Tibial artery (tissue), 4 donors: ENCODE measurements at regions not wholly inside any gene's neighbourhood (a gene's known extent, or its start where the extent isn't known, plus 50 kb on each side); places are given as distances from the start of the nearest gene placed in this dataset.

ENCODE experiments used
- DNase-seq, 2 donors: peaks; one replicate each; pipeline ENCODE4 v3.0.0-alpha.2; 2019
- H3K27ac ChIP-seq, 2 donors: fragments of 200-600 bp; sonication (generic) in 1 of 2; 1 replicate in 1 of 2; 2 replicates in 1 of 2; pipeline ENCODE4 v1.5.1; 2018 to 2019; ENCODE audit warnings: mild to moderate bottlenecking in 1 of 2
- H3K27me3 ChIP-seq, 2 donors: fragments of 200-600 bp; sonication (generic) in 1 of 2; one replicate each; pipeline versions ENCODE4 v1.5.1 to v1.6.0; 2016 to 2019
- H3K36me3 ChIP-seq, 3 donors: fragments of 200-600 bp; sonication (generic) in 2 of 3; one replicate each; pipeline ENCODE4 v1.5.1; 2016 to 2019; ENCODE audit warnings: mild to moderate bottlenecking in 2 of 3
- H3K4me1 ChIP-seq, 4 donors: fragments of 200-600 bp; sonication (generic) in 2 of 4; 1 replicate in 3 of 4; 2 replicates in 1 of 4; pipeline ENCODE4 v1.5.1; 2016 to 2019
- H3K4me3 ChIP-seq, 2 donors: fragments of 200-600 bp; sonication (generic) in 1 of 2; 1 replicate in 1 of 2; 2 replicates in 1 of 2; pipeline ENCODE4 v1.5.1; 2018 to 2019; ENCODE audit warnings: mild to moderate bottlenecking in 2 of 2
- H3K9me3 ChIP-seq, 3 donors: fragments of 200-600 bp; sonication (generic) in 1 of 3; one replicate each; pipeline ENCODE4 v1.5.1; 2016 to 2019
- CTCF ChIP-seq, 2 experiments: fragments of 200-600 bp in 1 of 2; fragments of 450-650 bp in 1 of 2; IDR thresholded peaks; one replicate each; pipeline ENCODE4 v1.5.1; 2017 to 2019; ENCODE audit warnings: antibody characterized with exemption in 2 of 2, mild to moderate bottlenecking in 1 of 2, moderate library complexity in 1 of 2
- intact Hi-C: fragments of 100-400 bp; cut with DNase I; formaldehyde crosslinking; loops from one replicate; pipeline ENCODE4 v1.15.0; 2023; ENCODE audit warnings: low total_unique reads

DNA sequence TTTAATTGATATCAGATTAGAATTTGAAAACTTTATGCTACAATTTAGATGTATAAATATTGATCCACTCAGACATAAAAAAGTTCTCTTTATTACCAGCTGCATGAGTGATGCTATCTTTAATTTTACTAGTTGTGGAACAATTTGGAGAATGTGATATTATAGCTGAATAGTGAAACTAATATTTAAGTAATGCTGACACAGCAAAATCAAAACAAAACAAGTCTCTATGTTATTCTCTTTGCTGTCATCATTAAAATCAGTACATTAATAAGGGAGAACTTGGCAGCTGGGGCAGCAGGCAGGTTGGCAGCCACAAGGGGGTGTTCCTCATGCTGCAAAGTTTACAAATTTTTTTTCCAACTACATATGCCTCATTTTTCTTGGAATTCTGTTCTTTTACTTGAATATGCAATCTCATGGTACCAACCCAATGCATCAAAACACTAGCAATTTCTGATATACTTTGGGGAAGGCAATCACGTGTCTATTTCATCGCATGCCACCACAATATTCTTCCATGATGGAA is 585.3 kb downstream of the FGF9 start:
- DNase-seq, result no peak
- no peak overlapping the region for H3K27ac ChIP-seq
- no peaks in the 10 kb centered on the region for H3K36me3 ChIP-seq
- no peaks in the 10 kb centered on the region for H3K4me1 ChIP-seq
- intact Hi-C loops, result no loop called here
- no peak for TF ChIP-seq CTCF (IDR thresholded peaks at IDR 0.05)
- no peaks in the 10 kb centered on the region for H3K27me3 ChIP-seq
- H3K9me3 ChIP-seq, result no peaks in the 10 kb centered on the region
- H3K4me3 ChIP-seq, result no peak overlapping the region

- no peak for DNase-seq
- no peak overlapping the region for H3K4me3 ChIP-seq
Observed at GRCh38 chr13:22262001-22262885, 591.4 kb downstream of the FGF9 start.

GRCh38 chr13:22263185-22263584 is 592.3 kb downstream of the FGF9 start:
- Histone ChIP-seq H3K4me1 (no peaks in the 10 kb centered on the region), H3K27me3 (no peaks in the 10 kb centered on the region), H3K36me3 (no peaks in the 10 kb centered on the region), H3K9me3 (no peaks in the 10 kb centered on the region), H3K4me3 (no peak overlapping the region), H3K27ac (no peak overlapping the region)
- intact Hi-C loops, result no loop called here
- no peak for DNase-seq
- TF ChIP-seq CTCF (IDR thresholded peaks at IDR 0.05), result no peak

More at GRCh38 chr13:22262001-22262885, 591.4 kb downstream of the FGF9 start:
- Histone ChIP-seq H3K4me1 (no peaks in the 10 kb centered on the region), H3K27me3 (no peaks in the 10 kb centered on the region), H3K9me3 (no peaks in the 10 kb centered on the region), H3K36me3 (no peaks in the 10 kb centered on the region), H3K27ac (no peak overlapping the region)
- intact Hi-C loops, result no loop called here
- no peak for TF ChIP-seq CTCF (IDR thresholded peaks at IDR 0.05)

- no peak for TF ChIP-seq CTCF (IDR thresholded peaks at IDR 0.05)
- intact Hi-C loops, result no loop called here
- Histone ChIP-seq H3K27ac (no peak overlapping the region), H3K9me3 (no peaks in the 10 kb centered on the region), H3K27me3 (no peaks in the 10 kb centered on the region), H3K36me3 (no peaks in the 10 kb centered on the region), H3K4me3 (no peak overlapping the region), H3K4me1 (no peaks in the 10 kb centered on the region)
- no peak for DNase-seq
Observed at GRCh38 chr13:22265563-22265962, 594.7 kb downstream of the FGF9 start.

DNA sequence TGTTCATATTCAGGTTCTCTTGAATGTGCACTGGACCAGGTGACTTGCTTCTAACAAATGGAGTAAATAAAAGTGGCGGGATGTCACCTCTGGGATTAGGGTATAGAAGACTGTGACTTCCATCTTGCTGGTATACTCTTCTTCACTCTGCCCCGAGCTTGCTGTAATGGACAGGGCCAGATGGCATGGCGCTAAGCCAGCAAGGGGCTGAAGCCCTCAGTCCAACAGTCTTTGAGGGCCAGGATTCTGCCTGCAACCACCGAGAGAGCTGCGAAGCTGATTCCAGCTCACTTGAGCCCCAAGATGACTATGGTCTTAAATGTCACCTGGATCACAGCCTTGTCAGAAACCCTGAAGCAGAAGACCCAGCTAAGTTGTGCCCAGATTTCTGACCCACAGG is 600.0 kb downstream of the FGF9 start:
- DNase-seq, result no peak
- TF ChIP-seq CTCF (IDR thresholded peaks at IDR 0.05), result no peak
- no peak overlapping the region for H3K27ac ChIP-seq
- H3K36me3 ChIP-seq, result no peaks in the 10 kb centered on the region
- intact Hi-C loops, result no loop called here
- H3K4me3 ChIP-seq, result no peak overlapping the region
- no peaks in the 10 kb centered on the region for H3K9me3 ChIP-seq
- no peaks in the 10 kb centered on the region for H3K27me3 ChIP-seq
- no peaks in the 10 kb centered on the region for H3K4me1 ChIP-seq
